Keratinocyte (primary cell): ENCODE measurements at regions not wholly inside any gene's neighbourhood (a gene's known extent, or its start where the extent isn't known, plus 50 kb on each side); places are given as distances from the start of the nearest gene placed in this dataset.

Experiments
- DNase-seq: peaks from one replicate; pipeline ENCODE4 v3.0.0-alpha.2; 2011; ENCODE audit warnings: low read depth, missing footprints, low spot score
- FAIRE-seq: peaks from 2 replicates; lab custom pipeline; 2011; peaks lifted over from hg19 to GRCh38; lab: Jason Lieb, UNC
- H2AFZ ChIP-seq: 2 replicates; pipeline ENCODE4 v1.6.0; 2012; ENCODE audit warnings: low read length, control low read depth, inconsistent platforms; ENCODE audit not compliant: control insufficient read depth
- H3K27ac ChIP-seq: 2 replicates; pipeline ENCODE4 v1.5.1; 2011; ENCODE audit warnings: low read length; ENCODE audit not compliant: control insufficient read depth, insufficient read depth
- H3K27me3 ChIP-seq: 3 replicates; pipeline ENCODE4 v1.6.0; 2011; ENCODE audit warnings: low read length; ENCODE audit not compliant: control insufficient read depth, insufficient read depth; ENCODE audit errors: extremely low read depth
- H3K36me3 ChIP-seq, 2 experiments: 2 replicates in 1 of 2; 3 replicates in 1 of 2; pipeline ENCODE4 v1.5.1; 2011; ENCODE audit warnings: low read length in 2 of 2, mild to moderate bottlenecking in 1 of 2; ENCODE audit not compliant: control insufficient read depth in 2 of 2, insufficient read depth in 2 of 2; ENCODE audit errors: extremely low read depth in 1 of 2
- H3K4me1 ChIP-seq: 3 replicates; pipeline ENCODE4 v1.5.1; 2011; ENCODE audit warnings: low read length; ENCODE audit not compliant: control insufficient read depth, insufficient read depth; ENCODE audit errors: extremely low read depth
- H3K4me2 ChIP-seq: 3 replicates; pipeline ENCODE4 v1.6.0; 2011; ENCODE audit warnings: low read depth, low read length; ENCODE audit not compliant: control insufficient read depth, insufficient read depth; ENCODE audit errors: extremely low read depth
- H3K4me3 ChIP-seq, 3 experiments: fragments of 200-600 bp in 1 of 3; sonication (generic) in 1 of 3; 2 replicates in 2 of 3; 3 replicates in 1 of 3; pipeline ENCODE4 v1.5.1; 2011 to 2016; ENCODE audit warnings: low read length in 3 of 3, mild to moderate bottlenecking in 3 of 3, control low read depth in 2 of 3, inconsistent platforms in 1 of 3, low read depth in 1 of 3, mixed read lengths in 1 of 3, mixed run types in 1 of 3, moderate library complexity in 1 of 3; ENCODE audit not compliant: control insufficient read depth in 2 of 3, insufficient read depth in 2 of 3; ENCODE audit errors: extremely low read depth in 1 of 3
- H3K79me2 ChIP-seq: 2 replicates; pipeline ENCODE4 v1.6.0; 2012; ENCODE audit warnings: low read length; ENCODE audit not compliant: control insufficient read depth, insufficient read depth
- H3K9ac ChIP-seq: 3 replicates; pipeline ENCODE4 v1.6.0; 2011; ENCODE audit warnings: low read length; ENCODE audit not compliant: control insufficient read depth, insufficient read depth; ENCODE audit errors: extremely low read depth
- H3K9me1 ChIP-seq: 3 replicates; pipeline ENCODE4 v1.6.0; 2011; ENCODE audit warnings: low read length; ENCODE audit not compliant: control insufficient read depth, insufficient read depth; ENCODE audit errors: extremely low read depth
- H3K9me3 ChIP-seq: 2 replicates; pipeline ENCODE4 v1.5.1; 2012; ENCODE audit warnings: low read depth, low read length; ENCODE audit not compliant: control insufficient read depth
- H4K20me1 ChIP-seq: 3 replicates; pipeline ENCODE4 v1.6.0; 2011; ENCODE audit warnings: low read length; ENCODE audit not compliant: control insufficient read depth, insufficient read depth; ENCODE audit errors: extremely low read depth
- CTCF ChIP-seq, 3 experiments: IDR thresholded peaks in 1 of 3; conservative IDR thresholded peaks in 1 of 3; optimal IDR thresholded peaks in 1 of 3; 2 replicates in 2 of 3; 3 replicates in 1 of 3; pipeline versions ENCODE3 to v1.5.1; 2011; ENCODE audit warnings: low read length in 3 of 3, mild to moderate bottlenecking in 3 of 3, moderate library complexity in 2 of 3, control low read depth in 1 of 3, inconsistent platforms in 1 of 3; ENCODE audit not compliant: insufficient read depth in 2 of 3; ENCODE audit errors: extremely low read depth in 1 of 3
- EZH2 ChIP-seq: IDR thresholded peaks from one replicate; pipeline ENCODE4 v1.6.1; 2012; ENCODE audit warnings: inconsistent platforms, mild to moderate bottlenecking, low read length, moderate library complexity
- dilution Hi-C: fragments of 300-500 bp; cut with MboI; formaldehyde crosslinking; loops from one replicate; pipeline ENCODE4 v1.7.0; 2020; ENCODE audit warnings: low sequenced_read_pairs; ENCODE audit not compliant: extremely low pct_ligation_motif_present

DNA sequence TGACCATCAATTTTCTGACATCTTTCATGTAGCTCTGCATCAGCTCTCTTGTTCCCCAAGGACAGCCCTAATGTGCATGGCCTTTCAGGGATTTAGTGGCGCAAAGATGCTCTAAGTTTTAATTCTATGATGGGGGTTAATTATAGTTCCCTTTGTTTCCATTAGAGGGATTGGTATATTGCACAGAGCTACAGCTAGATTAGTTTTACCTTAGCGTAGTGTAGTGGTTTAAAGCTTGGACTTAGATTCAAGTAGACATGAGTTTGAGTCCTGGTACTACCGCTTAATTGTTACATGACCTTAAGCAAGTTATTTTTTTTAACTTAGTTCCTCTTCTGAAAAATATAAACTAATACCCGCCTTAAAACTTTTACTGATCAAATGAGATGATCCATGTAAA lies 247.8 kb upstream of the KRR1 start:
- Histone ChIP-seq H3K36me3 (peaks cover 0 to 2% of the 10 kb centered on the region in 2 experiments), H2AFZ (no peak overlapping the region), H4K20me1 (no peaks in the 10 kb centered on the region), H3K4me1 (peaks cover 12% of the 10 kb centered on the region), H3K9ac (no peak overlapping the region), H3K9me1 (no peaks in the 10 kb centered on the region), H3K27me3 (no peaks in the 10 kb centered on the region), H3K27ac (peak overlapping the region; percentile 62), H3K4me3 (no peak overlapping the region), H3K4me2 (no peak overlapping the region), H3K9me3 (no peaks in the 10 kb centered on the region), H3K79me2 (no peaks in the 10 kb centered on the region)
- dilution Hi-C loops, result no loop called here
- TF ChIP-seq CTCF (optimal IDR thresholded peaks at IDR 0.05 in 1 of 3, IDR thresholded peaks at IDR 0.05 in 1 of 3, conservative IDR thresholded peaks at IDR 0.05 in 1 of 3; ENCODE audit: extremely low read depth in 1 of 3, insufficient read depth in 2 of 3, low read length in 3 of 3) (no peak), EZH2 (no peak)
- no peak for DNase-seq
- FAIRE-seq, result no peak

- Histone ChIP-seq H3K4me3 (no peak overlapping the region), H3K4me2 (no peak overlapping the region), H3K9me1 (no peaks in the 10 kb centered on the region), H3K27ac (no peak overlapping the region), H3K27me3 (no peaks in the 10 kb centered on the region), H3K4me1 (peaks cover 12% of the 10 kb centered on the region), H3K79me2 (no peaks in the 10 kb centered on the region), H3K36me3 (no peaks in the 10 kb centered on the region), H2AFZ (no peak overlapping the region), H3K9me3 (no peaks in the 10 kb centered on the region), H4K20me1 (no peaks in the 10 kb centered on the region), H3K9ac (no peak overlapping the region)
- no peak for DNase-seq
- FAIRE-seq, result no peak
- dilution Hi-C loops, result no loop called here
- no peak for TF ChIP-seq EZH2
- no peak for TF ChIP-seq CTCF (optimal IDR thresholded peaks at IDR 0.05 in 1 of 3, IDR thresholded peaks at IDR 0.05 in 1 of 3, conservative IDR thresholded peaks at IDR 0.05 in 1 of 3; ENCODE audit: extremely low read depth in 1 of 3, insufficient read depth in 2 of 3, low read length in 3 of 3)
These were observed 245.4 kb upstream of the KRR1 start for GRCh38 chr12:75756771-75757170.
